Activated CD4-positive, alpha-beta T cell treated with anti-CD3 and anti-CD28 coated beads, Interleukin-2, amount 10 ng/mL, durations not matched to agents 7 days and 5 days (primary cell): ENCODE measurements at regions not wholly inside any gene's neighbourhood (a gene's known extent, or its start where the extent isn't known, plus 50 kb on each side); places are given as distances from the start of the nearest gene placed in this dataset.

ENCODE experiments used
- CTCF ChIA-PET: fragments of 350-600 bp; sonication (Branson Sonifier 250); formaldehyde crosslinking; loops from one replicate; lab custom pipeline; 2021; ENCODE audit warnings: antibody characterized with exemption; lab: Charles Lee
- POLR2A ChIA-PET: fragments of 350-600 bp; sonication (Branson Sonifier 250); formaldehyde crosslinking; loops from one replicate; lab custom pipeline; 2021; ENCODE audit warnings: antibody characterized with exemption; lab: Charles Lee
- DNase-seq: peaks from one replicate; pipeline ENCODE4 v3.0.0-alpha.2; 2020
- H3K27ac Mint-ChIP-seq: one replicate; pipeline ENCODE4 v1.8.0; 2021; ENCODE audit warnings: mild to moderate bottlenecking, moderate library complexity, mixed read lengths
- H3K27me3 Mint-ChIP-seq: one replicate; pipeline ENCODE4 v1.8.0; 2021; ENCODE audit warnings: mixed read lengths
- H3K36me3 Mint-ChIP-seq: one replicate; pipeline ENCODE4 v1.8.0; 2021; ENCODE audit warnings: low read depth, mixed read lengths
- H3K4me1 Mint-ChIP-seq: one replicate; pipeline ENCODE4 v1.8.0; 2021; ENCODE audit warnings: mixed read lengths
- H3K4me3 Mint-ChIP-seq: one replicate; pipeline ENCODE4 v1.8.0; 2021; ENCODE audit warnings: mild to moderate bottlenecking, moderate library complexity, mixed read lengths
- H3K9me3 Mint-ChIP-seq: one replicate; pipeline ENCODE4 v1.8.0; 2021; ENCODE audit warnings: mixed read lengths

- H3K4me1 Mint-ChIP-seq: no peaks in the 10 kb centered on the region
- no peak for DNase-seq
- no peaks in the 10 kb centered on the region for H3K9me3 Mint-ChIP-seq
- CTCF ChIA-PET: no interaction called here
- H3K27ac Mint-ChIP-seq: no peak overlapping the region
- no peaks in the 10 kb centered on the region for H3K36me3 Mint-ChIP-seq
- POLR2A ChIA-PET: interaction anchor here (0.6 kb wide), 1 partner anchor 10 kb away, joined by 3 read pairs; no protein-coding TSS in a partner anchor
- H3K4me3 Mint-ChIP-seq: no peak overlapping the region
- peaks cover 4% of the 10 kb centered on the region for H3K27me3 Mint-ChIP-seq
These were observed 93.7 kb downstream of the PCDH1 start for GRCh38 chr5:141784529-141784928.

- ChIA-PET POLR2A (no interaction called here), CTCF (no interaction called here)
- no peak for DNase-seq
- H3K36me3 Mint-ChIP-seq: no peaks in the 10 kb centered on the region
- no peak overlapping the region for H3K27ac Mint-ChIP-seq
- no peaks in the 10 kb centered on the region for H3K4me1 Mint-ChIP-seq
- H3K4me3 Mint-ChIP-seq: no peak overlapping the region
- peaks cover 2% of the 10 kb centered on the region for H3K27me3 Mint-ChIP-seq
- H3K9me3 Mint-ChIP-seq: no peaks in the 10 kb centered on the region
These were observed 94.3 kb downstream of the PCDH1 start for GRCh38 chr5:141783947-141784296.

- no peaks in the 10 kb centered on the region for H3K36me3 Mint-ChIP-seq
- no peak for DNase-seq
- ChIA-PET POLR2A (no interaction called here), CTCF (no interaction called here)
- no peaks in the 10 kb centered on the region for H3K27me3 Mint-ChIP-seq
- no peak overlapping the region for H3K4me3 Mint-ChIP-seq
- no peaks in the 10 kb centered on the region for H3K9me3 Mint-ChIP-seq
- H3K27ac Mint-ChIP-seq: no peak overlapping the region
- no peaks in the 10 kb centered on the region for H3K4me1 Mint-ChIP-seq
These were observed 94.9 kb downstream of the PCDH1 start for GRCh38 chr5:141783005-141783946.

- Mint-ChIP-seq H3K9me3 (no peaks in the 10 kb centered on the region), H3K27ac (no peak overlapping the region), H3K27me3 (no peaks in the 10 kb centered on the region), H3K36me3 (no peaks in the 10 kb centered on the region), H3K4me1 (no peaks in the 10 kb centered on the region), H3K4me3 (no peak overlapping the region)
- CTCF ChIA-PET: interaction anchor here (0.9 to 1.8 kb wide), 3 partner anchors 26 to 111 kb away, joined by 3 to 4 read pairs (median 4); no protein-coding TSS in a partner anchor
- POLR2A ChIA-PET: no interaction called here
- DNase-seq: no peak
These were observed 96.3 kb downstream of the PCDH1 start for GRCh38 chr5:141781910-141782309.

GRCh38 chr5:141780952-141781781, 97.0 kb downstream of the PCDH1 start:
- POLR2A ChIA-PET: no interaction called here

GRCh38 chr5:141780240-141780951, 97.8 kb downstream of the PCDH1 start:
- no peaks in the 10 kb centered on the region for H3K9me3 Mint-ChIP-seq
- CTCF ChIA-PET: interaction anchor here (1.3 to 1.8 kb wide), 2 partner anchors 28 to 89 kb away, joined by 4 read pairs; no protein-coding TSS in a partner anchor
- no peaks in the 10 kb centered on the region for H3K27me3 Mint-ChIP-seq
- H3K4me1 Mint-ChIP-seq: no peaks in the 10 kb centered on the region
- DNase-seq: no peak
- POLR2A ChIA-PET: no interaction called here
- no peaks in the 10 kb centered on the region for H3K36me3 Mint-ChIP-seq
- no peak overlapping the region for H3K4me3 Mint-ChIP-seq
- no peak overlapping the region for H3K27ac Mint-ChIP-seq

More at GRCh38 chr5:141780952-141781781, 97.0 kb downstream of the PCDH1 start:
- no peak for DNase-seq
- H3K27me3 Mint-ChIP-seq: no peaks in the 10 kb centered on the region
- no peak overlapping the region for H3K4me3 Mint-ChIP-seq
- H3K27ac Mint-ChIP-seq: no peak overlapping the region
- H3K9me3 Mint-ChIP-seq: no peaks in the 10 kb centered on the region
- H3K4me1 Mint-ChIP-seq: no peaks in the 10 kb centered on the region
- CTCF ChIA-PET: interaction anchor here (0.9 to 1.8 kb wide), 3 partner anchors 27 to 112 kb away, joined by 3 to 4 read pairs (median 4); no protein-coding TSS in a partner anchor
- no peaks in the 10 kb centered on the region for H3K36me3 Mint-ChIP-seq

GRCh38 chr5:141779503-141779973, 97.5 kb upstream of the ARAP3 start:
- Mint-ChIP-seq H3K27ac (no peak overlapping the region), H3K9me3 (no peaks in the 10 kb centered on the region), H3K27me3 (no peaks in the 10 kb centered on the region), H3K4me1 (no peaks in the 10 kb centered on the region), H3K36me3 (no peaks in the 10 kb centered on the region), H3K4me3 (no peak overlapping the region)
- no peak for DNase-seq
- ChIA-PET CTCF (interaction anchor here (0.6 kb wide), 1 partner anchor 24 kb away, joined by 6 read pairs; no protein-coding TSS in a partner anchor), POLR2A (no interaction called here)

GRCh38 chr5:141778683-141779082, 96.7 kb upstream of the ARAP3 start:
- H3K4me3 Mint-ChIP-seq: no peak overlapping the region
- no peak overlapping the region for H3K27ac Mint-ChIP-seq
- H3K27me3 Mint-ChIP-seq: no peaks in the 10 kb centered on the region
- H3K36me3 Mint-ChIP-seq: no peaks in the 10 kb centered on the region
- no peak for DNase-seq
- H3K9me3 Mint-ChIP-seq: no peaks in the 10 kb centered on the region
- no peaks in the 10 kb centered on the region for H3K4me1 Mint-ChIP-seq
- ChIA-PET POLR2A (interaction anchor here (0.6 kb wide), 1 partner anchor 1043 kb away, joined by 3 read pairs; no protein-coding TSS in a partner anchor), CTCF (interaction anchor here (0.7 kb wide), 1 partner anchor 34 kb away, joined by 3 read pairs; no protein-coding TSS in a partner anchor)

- POLR2A ChIA-PET: interaction anchor here (0.6 kb wide), 1 partner anchor 1042 kb away, joined by 3 read pairs; no protein-coding TSS in a partner anchor
- Mint-ChIP-seq H3K27me3 (no peaks in the 10 kb centered on the region), H3K4me1 (no peaks in the 10 kb centered on the region), H3K27ac (no peak overlapping the region), H3K36me3 (no peaks in the 10 kb centered on the region), H3K4me3 (no peak overlapping the region), H3K9me3 (no peaks in the 10 kb centered on the region)
- CTCF ChIA-PET: interaction anchor here (0.7 kb wide), 1 partner anchor 33 kb away, joined by 3 read pairs; no protein-coding TSS in a partner anchor
- no peak for DNase-seq
These were observed 96.2 kb upstream of the ARAP3 start for GRCh38 chr5:141778206-141778605.

GRCh38 chr5:141777711-141778110, 95.7 kb upstream of the ARAP3 start:
- no peaks in the 10 kb centered on the region for H3K9me3 Mint-ChIP-seq
- H3K36me3 Mint-ChIP-seq: no peaks in the 10 kb centered on the region
- no peaks in the 10 kb centered on the region for H3K4me1 Mint-ChIP-seq
- no peaks in the 10 kb centered on the region for H3K27me3 Mint-ChIP-seq
- H3K4me3 Mint-ChIP-seq: no peak overlapping the region
- DNase-seq: no peak
- no peak overlapping the region for H3K27ac Mint-ChIP-seq
- POLR2A ChIA-PET: no interaction called here
- CTCF ChIA-PET: no interaction called here

- ChIA-PET CTCF (no interaction called here), POLR2A (no interaction called here)
- Mint-ChIP-seq H3K27me3 (no peaks in the 10 kb centered on the region), H3K9me3 (no peaks in the 10 kb centered on the region), H3K27ac (no peak overlapping the region), H3K4me1 (no peaks in the 10 kb centered on the region), H3K36me3 (no peaks in the 10 kb centered on the region), H3K4me3 (no peak overlapping the region)
- no peak for DNase-seq
These were observed 95.1 kb upstream of the ARAP3 start for GRCh38 chr5:141777130-141777529.
